Glutamatergic neuron (in vitro differentiated cells): ENCODE measurements at regions not wholly inside any gene's neighbourhood (a gene's known extent, or its start where the extent isn't known, plus 50 kb on each side); places are given as distances from the start of the nearest gene placed in this dataset.

Source experiments
- DNase-seq: peaks from one replicate; pipeline ENCODE4 v3.0.0; 2022
- H3K27ac Mint-ChIP-seq: one replicate; pipeline ENCODE4 v1.8.0; 2020; ENCODE audit warnings: mild to moderate bottlenecking, mixed read lengths, inconsistent platforms; ENCODE audit not compliant: unreplicated experiment
- H3K27me3 Mint-ChIP-seq: one replicate; pipeline ENCODE4 v1.8.0; 2020; ENCODE audit warnings: mild to moderate bottlenecking, moderate library complexity, mixed read lengths, inconsistent platforms; ENCODE audit not compliant: unreplicated experiment
- H3K36me3 Mint-ChIP-seq: one replicate; pipeline ENCODE4 v1.8.0; 2020; ENCODE audit warnings: mild to moderate bottlenecking, mixed read lengths, inconsistent platforms; ENCODE audit not compliant: unreplicated experiment
- H3K4me1 Mint-ChIP-seq: one replicate; pipeline ENCODE4 v1.8.0; 2020; ENCODE audit warnings: mild to moderate bottlenecking, low read depth, mixed read lengths, inconsistent platforms; ENCODE audit not compliant: unreplicated experiment
- H3K4me3 Mint-ChIP-seq: one replicate; pipeline ENCODE4 v1.8.0; 2020; ENCODE audit warnings: mild to moderate bottlenecking, mixed read lengths, inconsistent platforms; ENCODE audit not compliant: unreplicated experiment
- H3K9me3 Mint-ChIP-seq: one replicate; pipeline ENCODE4 v1.8.0; 2020; ENCODE audit warnings: mild to moderate bottlenecking, moderate library complexity, mixed read lengths, inconsistent platforms; ENCODE audit not compliant: unreplicated experiment
- TF ChIP-seq, protein P1 (sequence below): fragments of 200-600 bp; sonication (generic); IDR thresholded peaks from one replicate; pipeline ENCODE4 v1.5.0; 2021; ENCODE audit not compliant: partially characterized antibody, unreplicated experiment

DNA sequence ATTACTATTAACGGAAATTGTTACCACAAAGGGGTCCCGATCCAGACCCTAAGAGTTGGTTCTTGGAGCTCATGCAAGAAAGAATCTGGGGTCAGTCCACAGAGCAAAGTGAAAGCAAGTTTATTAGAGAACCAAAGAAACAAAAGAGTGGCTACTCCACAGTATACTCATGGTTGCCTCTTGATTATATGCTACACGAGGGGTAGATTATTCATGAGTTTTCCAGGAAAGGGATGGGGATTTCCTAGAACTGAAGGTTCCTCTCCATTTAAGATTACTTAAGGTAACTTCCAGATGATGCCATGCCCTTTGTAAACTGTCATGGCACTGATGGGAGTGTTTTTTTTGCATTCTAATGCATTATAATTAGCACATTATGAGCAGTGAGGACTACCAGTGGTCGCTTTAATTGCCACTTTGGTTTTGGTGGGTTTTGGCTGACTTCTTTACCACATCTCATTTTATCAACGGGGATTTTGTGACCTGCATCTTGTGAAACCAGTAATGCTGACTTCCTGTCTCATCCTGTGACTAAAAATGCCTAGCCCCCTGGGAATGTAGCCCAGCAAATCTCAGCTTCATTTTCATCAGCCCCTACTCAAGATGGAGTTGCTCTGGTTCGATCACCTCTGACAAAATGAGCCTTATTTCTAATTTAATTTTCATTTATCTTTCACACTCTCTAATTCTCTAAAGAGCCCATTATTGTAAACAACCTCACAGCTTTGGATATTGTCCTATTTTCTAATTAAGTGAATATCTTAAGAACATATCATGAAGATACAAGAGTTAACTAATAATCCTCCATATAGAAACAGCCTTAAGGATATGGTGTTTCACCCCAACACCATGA, 336.3 kb downstream of the RASEF start:
- TF ChIP-seq, protein P1, sequence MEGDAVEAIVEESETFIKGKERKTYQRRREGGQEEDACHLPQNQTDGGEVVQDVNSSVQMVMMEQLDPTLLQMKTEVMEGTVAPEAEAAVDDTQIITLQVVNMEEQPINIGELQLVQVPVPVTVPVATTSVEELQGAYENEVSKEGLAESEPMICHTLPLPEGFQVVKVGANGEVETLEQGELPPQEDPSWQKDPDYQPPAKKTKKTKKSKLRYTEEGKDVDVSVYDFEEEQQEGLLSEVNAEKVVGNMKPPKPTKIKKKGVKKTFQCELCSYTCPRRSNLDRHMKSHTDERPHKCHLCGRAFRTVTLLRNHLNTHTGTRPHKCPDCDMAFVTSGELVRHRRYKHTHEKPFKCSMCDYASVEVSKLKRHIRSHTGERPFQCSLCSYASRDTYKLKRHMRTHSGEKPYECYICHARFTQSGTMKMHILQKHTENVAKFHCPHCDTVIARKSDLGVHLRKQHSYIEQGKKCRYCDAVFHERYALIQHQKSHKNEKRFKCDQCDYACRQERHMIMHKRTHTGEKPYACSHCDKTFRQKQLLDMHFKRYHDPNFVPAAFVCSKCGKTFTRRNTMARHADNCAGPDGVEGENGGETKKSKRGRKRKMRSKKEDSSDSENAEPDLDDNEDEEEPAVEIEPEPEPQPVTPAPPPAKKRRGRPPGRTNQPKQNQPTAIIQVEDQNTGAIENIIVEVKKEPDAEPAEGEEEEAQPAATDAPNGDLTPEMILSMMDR: no peak
- Mint-ChIP-seq H3K27me3 (no peaks in the 10 kb centered on the region), H3K4me1 (no peaks in the 10 kb centered on the region), H3K9me3 (no peaks in the 10 kb centered on the region), H3K4me3 (no peak overlapping the region), H3K27ac (no peak overlapping the region), H3K36me3 (no peaks in the 10 kb centered on the region)
- no peak for DNase-seq

DNA sequence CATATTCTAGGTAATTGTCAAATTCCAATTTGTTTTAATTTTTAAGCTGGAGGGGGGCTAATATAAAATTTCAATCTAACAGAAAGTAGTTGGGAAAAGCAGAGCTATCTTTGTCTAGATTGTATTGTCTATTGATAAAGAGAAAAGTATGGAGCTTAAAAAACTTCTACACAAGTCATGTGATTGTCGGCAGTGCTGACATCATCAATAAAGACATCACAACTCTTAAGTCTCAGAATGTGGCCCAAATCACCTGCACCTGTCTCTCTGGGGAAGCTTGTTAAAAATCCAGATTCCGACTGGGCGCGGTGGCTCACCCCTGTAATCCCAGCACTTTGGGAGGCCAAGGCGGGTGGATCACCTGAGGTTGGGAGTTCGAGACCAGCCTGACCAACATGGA, 333.8 kb downstream of the RASEF start:
- Mint-ChIP-seq H3K36me3 (no peaks in the 10 kb centered on the region), H3K4me3 (no peak overlapping the region), H3K27me3 (no peaks in the 10 kb centered on the region), H3K9me3 (no peaks in the 10 kb centered on the region), H3K27ac (no peak overlapping the region), H3K4me1 (no peaks in the 10 kb centered on the region)
- TF ChIP-seq, protein P1: no peak
- DNase-seq: no peak

DNA sequence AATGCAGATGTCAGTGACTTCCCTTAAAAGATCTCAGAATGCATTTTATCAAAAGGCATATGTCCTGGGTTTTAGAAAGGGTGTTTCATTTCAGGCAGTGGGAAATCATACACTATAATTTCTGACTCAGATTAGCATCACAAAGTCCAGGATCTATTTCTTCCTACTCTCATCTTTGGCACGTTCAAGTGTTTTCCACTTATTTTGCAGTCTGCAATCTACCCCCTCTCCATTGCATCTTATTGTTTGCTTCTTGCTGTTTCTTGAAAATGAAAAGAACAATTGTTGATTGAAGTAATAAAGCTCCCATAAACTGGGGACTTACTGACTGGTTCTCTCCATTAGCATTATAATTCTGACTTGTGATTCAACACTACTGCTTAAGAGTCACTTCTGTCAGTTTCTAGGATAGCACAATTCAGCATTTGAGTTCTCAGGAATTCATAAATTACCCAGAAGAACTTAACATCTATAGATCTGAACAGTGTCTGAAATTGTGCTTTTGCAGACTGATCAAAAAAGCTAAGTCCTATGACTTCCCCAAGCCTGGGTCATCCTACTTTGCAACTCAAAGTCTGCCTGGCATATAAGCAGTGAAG, 332.9 kb downstream of the RASEF start:
- no peaks in the 10 kb centered on the region for H3K27me3 Mint-ChIP-seq
- no peaks in the 10 kb centered on the region for H3K4me1 Mint-ChIP-seq
- no peaks in the 10 kb centered on the region for H3K36me3 Mint-ChIP-seq
- no peak overlapping the region for H3K27ac Mint-ChIP-seq
- TF ChIP-seq, protein P1: no peak
- DNase-seq: no peak
- no peaks in the 10 kb centered on the region for H3K9me3 Mint-ChIP-seq
- no peak overlapping the region for H3K4me3 Mint-ChIP-seq

DNA sequence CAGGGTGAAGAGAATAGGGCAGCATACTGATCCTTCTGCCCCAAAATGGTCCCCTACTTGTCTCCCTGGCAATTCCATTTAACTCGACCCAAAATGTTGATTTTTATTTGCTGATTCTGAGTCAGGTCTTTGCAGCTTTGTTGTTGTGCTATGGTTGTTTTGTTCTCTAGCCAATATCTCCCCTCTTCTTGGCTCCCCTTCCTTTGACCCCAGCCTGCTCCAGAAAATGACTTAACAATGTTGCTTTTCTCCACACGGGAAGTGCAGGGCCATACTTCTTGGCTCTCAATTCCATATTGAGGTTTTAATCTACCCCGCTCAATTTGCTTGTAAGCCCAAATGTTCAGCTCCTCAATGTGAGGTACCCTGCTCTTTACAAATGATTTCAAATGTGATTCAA, 330.0 kb downstream of the RASEF start:
- Mint-ChIP-seq H3K4me3 (no peak overlapping the region), H3K36me3 (no peaks in the 10 kb centered on the region), H3K27me3 (no peaks in the 10 kb centered on the region), H3K9me3 (no peaks in the 10 kb centered on the region), H3K27ac (no peak overlapping the region), H3K4me1 (no peaks in the 10 kb centered on the region)
- TF ChIP-seq, protein P1: no peak
- DNase-seq: no peak

DNA sequence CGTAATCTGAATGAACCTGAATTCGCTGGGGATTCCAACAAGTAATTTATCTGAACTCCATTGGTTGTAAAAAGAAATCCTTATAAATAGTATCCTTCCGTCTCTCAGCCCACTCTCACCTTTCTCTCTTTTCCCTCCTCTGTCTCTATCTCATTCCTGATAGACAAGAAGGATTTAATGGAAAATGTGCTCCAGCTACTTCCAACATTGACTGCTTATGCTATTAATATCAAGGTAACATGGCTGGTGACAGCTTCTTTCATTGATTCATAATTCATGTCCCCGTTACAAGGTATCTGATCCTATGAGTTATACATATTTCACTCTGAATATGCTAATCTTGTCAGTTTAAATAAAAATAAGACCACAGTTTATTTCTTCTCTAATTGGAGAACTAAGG, 326.8 kb downstream of the RASEF start:
- DNase-seq: no peak
- H3K27me3 Mint-ChIP-seq: no peaks in the 10 kb centered on the region
- H3K4me3 Mint-ChIP-seq: no peak overlapping the region
- TF ChIP-seq, protein P1: no peak
- H3K9me3 Mint-ChIP-seq: no peaks in the 10 kb centered on the region
- H3K36me3 Mint-ChIP-seq: no peaks in the 10 kb centered on the region
- H3K27ac Mint-ChIP-seq: no peak overlapping the region
- H3K4me1 Mint-ChIP-seq: no peaks in the 10 kb centered on the region
